ENCODE measurements at regions not wholly inside any gene's neighbourhood (a gene's known extent, or its start where the extent isn't known, plus 50 kb on each side); places are given as distances from the start of the nearest gene placed in this dataset.

- TF ChIP-seq, protein P1, sequence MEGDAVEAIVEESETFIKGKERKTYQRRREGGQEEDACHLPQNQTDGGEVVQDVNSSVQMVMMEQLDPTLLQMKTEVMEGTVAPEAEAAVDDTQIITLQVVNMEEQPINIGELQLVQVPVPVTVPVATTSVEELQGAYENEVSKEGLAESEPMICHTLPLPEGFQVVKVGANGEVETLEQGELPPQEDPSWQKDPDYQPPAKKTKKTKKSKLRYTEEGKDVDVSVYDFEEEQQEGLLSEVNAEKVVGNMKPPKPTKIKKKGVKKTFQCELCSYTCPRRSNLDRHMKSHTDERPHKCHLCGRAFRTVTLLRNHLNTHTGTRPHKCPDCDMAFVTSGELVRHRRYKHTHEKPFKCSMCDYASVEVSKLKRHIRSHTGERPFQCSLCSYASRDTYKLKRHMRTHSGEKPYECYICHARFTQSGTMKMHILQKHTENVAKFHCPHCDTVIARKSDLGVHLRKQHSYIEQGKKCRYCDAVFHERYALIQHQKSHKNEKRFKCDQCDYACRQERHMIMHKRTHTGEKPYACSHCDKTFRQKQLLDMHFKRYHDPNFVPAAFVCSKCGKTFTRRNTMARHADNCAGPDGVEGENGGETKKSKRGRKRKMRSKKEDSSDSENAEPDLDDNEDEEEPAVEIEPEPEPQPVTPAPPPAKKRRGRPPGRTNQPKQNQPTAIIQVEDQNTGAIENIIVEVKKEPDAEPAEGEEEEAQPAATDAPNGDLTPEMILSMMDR (conservative IDR thresholded peaks at IDR 0.05): no peak
- no peak for TF ChIP-seq EZH2 (IDR thresholded peaks at IDR 0.05; ENCODE audit: low read depth)
Measured at GRCh38 chr14:22311636-22312035, 277.4 kb downstream of the DAD1 start.

All from PC-9 (cell line).